Right lobe of liver (tissue), 6 donors: ENCODE measurements at regions not wholly inside any gene's neighbourhood (a gene's known extent, or its start where the extent isn't known, plus 50 kb on each side); places are given as distances from the start of the nearest gene placed in this dataset.

Experiments used
- ATAC-seq, 4 donors: fragments of 200-7000 bp; cut with Tn5 transposase; one replicate each; pipeline ENCODE4 v1.9.1; 2020; ENCODE audit warnings: mild to moderate bottlenecking in 4 of 4, moderate library complexity in 4 of 4
- DNase-seq, 3 donors: peaks; one replicate each; pipeline ENCODE4 v3.0.0-alpha.2; 2020
- H3K27ac ChIP-seq, 3 donors: fragments of 200-600 bp; one replicate each; pipeline ENCODE4 v1.8.0; 2022
- H3K27me3 ChIP-seq, 2 donors: fragments of 200-600 bp; one replicate each; pipeline ENCODE4 v1.8.0; 2022
- H3K36me3 ChIP-seq, 4 donors: fragments of 200-600 bp; sonication (generic) in 1 of 4; one replicate each; pipeline versions ENCODE4 v1.5.1 to v1.8.0; 2017 to 2022; ENCODE audit warnings: control low read depth in 1 of 4
- H3K4me1 ChIP-seq, 4 donors: fragments of 200-600 bp; sonication (generic) in 1 of 4; one replicate each; pipeline versions ENCODE4 v1.5.1 to v1.8.0; 2017 to 2022; ENCODE audit warnings: control low read depth in 1 of 4
- H3K4me3 ChIP-seq, 3 donors: fragments of 200-600 bp; one replicate each; pipeline ENCODE4 v1.8.0; 2022
- H3K9me3 ChIP-seq, 4 donors: fragments of 200-600 bp; sonication (generic) in 1 of 4; one replicate each; pipeline versions ENCODE4 v1.5.1 to v1.8.0; 2017 to 2022; ENCODE audit warnings: control low read depth in 1 of 4
- CTCF ChIP-seq, 4 donors: fragments of 200-600 bp in 3 of 4; fragments of 450-650 bp in 1 of 4; IDR thresholded peaks; one replicate each; pipeline versions ENCODE4 v1.5.1 to v1.8.0; 2016 to 2022; ENCODE audit warnings: antibody characterized with exemption in 4 of 4, mild to moderate bottlenecking in 2 of 4
- POLR2A ChIP-seq: fragments of 450-650 bp; IDR thresholded peaks from one replicate; pipeline ENCODE4 v1.6.1; 2017; ENCODE audit warnings: antibody characterized with exemption, mild to moderate bottlenecking
- WGBS: methylation state at CpG from one replicate; pipeline ENCODE4 v1.1.6; 2018; ENCODE audit warnings: low coverage, low lambda C conversion rate; ENCODE audit not compliant: insufficient coverage; ENCODE audit errors: missing lambda C conversion rate; 5-methylcytosine and 5-hydroxymethylcytosine counted together
- intact Hi-C, 2 donors: fragments of 100-400 bp; cut with DNase I; formaldehyde crosslinking; loops; one replicate each; pipeline versions ENCODE4 v1.11.2 to v1.14.1; 2022
- donor health status: DM: no; HTN: yes; CAD: no.
- donor health status: DM: no; HTN: no; CAD: no.
- donor health status: DM: no; HTN: no; CAD: no.
- donor health status: DM: no; HTN: yes; CAD: no.
- donor health status: DM: no; HTN: yes; CAD: no.

DNA sequence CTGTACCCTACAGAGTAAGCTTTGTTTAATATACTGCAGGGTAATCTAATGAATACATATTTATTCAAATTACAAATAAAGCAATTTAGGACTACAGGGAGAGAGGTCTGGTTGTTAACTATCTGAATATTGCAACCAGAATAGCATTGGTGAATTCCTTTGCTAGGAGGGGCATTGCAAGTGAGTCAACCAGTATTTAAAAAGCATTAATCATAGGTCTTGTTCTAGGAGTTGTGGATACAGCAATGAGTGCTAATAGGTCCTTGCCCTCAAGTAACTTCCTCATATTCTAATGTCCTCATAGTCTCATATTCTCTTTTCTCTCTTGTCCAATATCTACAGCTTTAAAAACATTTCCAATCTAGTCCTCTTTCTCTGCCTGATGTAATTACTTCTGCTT, 531.4 kb downstream of the CDH11 start:
- H3K27me3 ChIP-seq = no peaks in the 10 kb centered on the region
- no peaks in the 10 kb centered on the region for H3K9me3 ChIP-seq
- no peak overlapping the region for H3K27ac ChIP-seq
- H3K36me3 ChIP-seq = no peaks in the 10 kb centered on the region
- DNase-seq (no peak), ATAC-seq (no peak)
- intact Hi-C loops = no loop called here
- TF ChIP-seq CTCF (IDR thresholded peaks at IDR 0.05) (no peak), POLR2A (no peak)
- H3K4me1 ChIP-seq = no peaks in the 10 kb centered on the region
- H3K4me3 ChIP-seq = no peak overlapping the region

GRCh38 chr16:64589836-64590235, 532.0 kb downstream of the CDH11 start:
- no peaks in the 10 kb centered on the region for H3K9me3 ChIP-seq
- intact Hi-C loops = no loop called here
- no peak overlapping the region for H3K4me3 ChIP-seq
- DNase-seq (no peak), ATAC-seq (no peak)
- no peak overlapping the region for H3K27ac ChIP-seq
- 66% methylated on average over 5 of the region's 5 CpGs for WGBS
- H3K36me3 ChIP-seq = no peaks in the 10 kb centered on the region
- no peaks in the 10 kb centered on the region for H3K4me1 ChIP-seq
- H3K27me3 ChIP-seq = no peaks in the 10 kb centered on the region
- no peak for TF ChIP-seq CTCF (IDR thresholded peaks at IDR 0.05)
- TF ChIP-seq POLR2A = no peak

- Histone ChIP-seq H3K27me3 (no peaks in the 10 kb centered on the region), H3K27ac (no peak overlapping the region), H3K4me3 (no peak overlapping the region), H3K9me3 (no peaks in the 10 kb centered on the region), H3K36me3 (no peaks in the 10 kb centered on the region), H3K4me1 (no peaks in the 10 kb centered on the region)
- intact Hi-C loops = no loop called here
- 20% methylated on average over 3 of the region's 3 CpGs for WGBS
- TF ChIP-seq POLR2A = no peak
- no peak for TF ChIP-seq CTCF (IDR thresholded peaks at IDR 0.05)
- DNase-seq (no peak), ATAC-seq (no peak)
These were observed 535.1 kb downstream of the CDH11 start for GRCh38 chr16:64586781-64587180.

- Histone ChIP-seq H3K27me3 (no peaks in the 10 kb centered on the region), H3K4me1 (no peaks in the 10 kb centered on the region), H3K4me3 (no peak overlapping the region), H3K36me3 (no peaks in the 10 kb centered on the region), H3K9me3 (no peaks in the 10 kb centered on the region), H3K27ac (no peak overlapping the region)
- TF ChIP-seq POLR2A (no peak), CTCF (IDR thresholded peaks at IDR 0.05) (no peak)
- no peak for ATAC-seq
- no peak for DNase-seq
- intact Hi-C loops = no loop called here
These were observed 536.5 kb downstream of the CDH11 start for GRCh38 chr16:64585367-64585766.

GRCh38 chr16:64580558-64580957, 541.3 kb downstream of the CDH11 start:
- Histone ChIP-seq H3K4me1 (no peaks in the 10 kb centered on the region), H3K9me3 (no peaks in the 10 kb centered on the region), H3K27me3 (no peaks in the 10 kb centered on the region), H3K4me3 (no peak overlapping the region), H3K36me3 (no peaks in the 10 kb centered on the region), H3K27ac (no peak overlapping the region)
- intact Hi-C loops = no loop called here
- DNase-seq (no peak), ATAC-seq (no peak)
- WGBS = 54% methylated on average over 5 of the region's 7 CpGs
- TF ChIP-seq POLR2A (no peak), CTCF (IDR thresholded peaks at IDR 0.05) (no peak)
